Transverse colon (tissue), 4 donors: ENCODE measurements at regions not wholly inside any gene's neighbourhood (a gene's known extent, or its start where the extent isn't known, plus 50 kb on each side); places are given as distances from the start of the nearest gene placed in this dataset.

Experiments used
- DNase-seq: peaks from one replicate; pipeline ENCODE4 v3.0.0-alpha.2; 2019
- H3K27ac ChIP-seq, 4 donors: fragments of 200-600 bp; sonication (generic); 2 replicates each; pipeline ENCODE4 v1.5.1; 2016 to 2018; ENCODE audit warnings: inconsistent platforms in 4 of 4
- H3K27me3 ChIP-seq: fragments of 200-600 bp; sonication (generic); 2 replicates; pipeline ENCODE4 v1.5.1; 2017; ENCODE audit warnings: inconsistent platforms
- H3K36me3 ChIP-seq, 4 donors: fragments of 200-600 bp; sonication (generic); 2 replicates each; pipeline ENCODE4 v1.5.1; 2017 to 2019; ENCODE audit warnings: inconsistent platforms in 4 of 4
- H3K4me1 ChIP-seq, 4 donors: fragments of 200-600 bp; sonication (generic); 2 replicates each; pipeline ENCODE4 v1.5.1; 2017 to 2020; ENCODE audit warnings: inconsistent platforms in 4 of 4
- H3K4me3 ChIP-seq, 4 donors: fragments of 200-600 bp; sonication (generic); 1 replicate in 1 of 4; 2 replicates in 3 of 4; pipeline versions ENCODE4 v1.5.1 to v1.6.1; 2017 to 2019; ENCODE audit warnings: inconsistent platforms in 4 of 4
- H3K9me3 ChIP-seq, 2 donors: fragments of 200-600 bp; sonication (generic); 2 replicates each; pipeline ENCODE4 v1.5.1; 2017 to 2019; ENCODE audit warnings: inconsistent platforms in 2 of 2
- CTCF ChIP-seq, 5 experiments: fragments of 200-600 bp in 3 of 5; fragments of 450-650 bp in 2 of 5; sonication (generic) in 3 of 5; IDR thresholded peaks; 1 replicate in 2 of 5; 2 replicates in 3 of 5; pipeline ENCODE4 v1.5.1; 2016 to 2017; ENCODE audit warnings: antibody characterized with exemption in 5 of 5, inconsistent platforms in 3 of 5, mild to moderate bottlenecking in 2 of 5, moderate library complexity in 1 of 5
- EP300 ChIP-seq: sonication (generic); formaldehyde crosslinking; IDR thresholded peaks from one replicate; pipeline ENCODE4 v1.6.1; 2017; ENCODE audit warnings: antibody characterized with exemption, low read depth
- POLR2A ChIP-seq: fragments of 450-650 bp; IDR thresholded peaks from one replicate; pipeline ENCODE4 v1.6.1; 2016; ENCODE audit warnings: antibody characterized with exemption, mild to moderate bottlenecking, moderate library complexity
- POLR2AphosphoS5 ChIP-seq, 3 donors: sonication (generic); formaldehyde crosslinking; IDR thresholded peaks; one replicate each; pipeline ENCODE4 v1.6.1; 2016; ENCODE audit warnings: antibody characterized with exemption in 3 of 3
- WGBS, 2 donors: methylation state at CpG; one replicate each; pipeline ENCODE4 v1.1.5; 2018; ENCODE audit warnings: low coverage in 1 of 2; 5-methylcytosine and 5-hydroxymethylcytosine counted together
- in situ Hi-C, 4 donors: fragments of 200-750 bp; cut with MboI; loops; one replicate each; pipeline versions ENCODE4 v1.15.0 to v1.15.1; 2017; ENCODE audit warnings: low sequenced_read_pairs in 3 of 4, low pct_ligation_motif_present in 1 of 4, low pct_unique_long_range_greater_than_20kb in 1 of 4
- intact Hi-C: fragments of 100-400 bp; cut with DNase I; formaldehyde crosslinking; loops from one replicate; pipeline ENCODE4 v1.15.1; 2023; ENCODE audit warnings: low total_unique reads

- 33 to 41% methylated on average over 2 of the region's 2 CpGs for WGBS, 2 donors
- Histone ChIP-seq H3K27ac (no peak overlapping the region), H3K27me3 (no peaks in the 10 kb centered on the region), H3K9me3 (no peaks in the 10 kb centered on the region), H3K4me3 (no peak overlapping the region), H3K4me1 (no peaks in the 10 kb centered on the region), H3K36me3 (no peaks in the 10 kb centered on the region)
- in situ Hi-C loops (no loop called here), intact Hi-C loops (no loop called here)
- no peak for DNase-seq
- TF ChIP-seq POLR2AphosphoS5 (IDR thresholded peaks at IDR 0.05) (no peak), CTCF (IDR thresholded peaks at IDR 0.05) (no peak)
Observed at GRCh38 chr4:33184657-33185290, 2464.6 kb downstream of the PCDH7 start.

- Histone ChIP-seq H3K4me3 (no peak overlapping the region), H3K27me3 (no peaks in the 10 kb centered on the region), H3K9me3 (no peaks in the 10 kb centered on the region), H3K27ac (no peak overlapping the region), H3K36me3 (no peaks in the 10 kb centered on the region), H3K4me1 (no peaks in the 10 kb centered on the region)
- DNase-seq: no peak
- intact Hi-C loops: no loop called here
- TF ChIP-seq EP300 (no peak), POLR2A (no peak), POLR2AphosphoS5 (IDR thresholded peaks at IDR 0.05) (no peak), CTCF (IDR thresholded peaks at IDR 0.05) (no peak)
- in situ Hi-C loops: no loop called here
Observed at GRCh38 chr4:33187035-33187434, 2466.9 kb downstream of the PCDH7 start.

DNA sequence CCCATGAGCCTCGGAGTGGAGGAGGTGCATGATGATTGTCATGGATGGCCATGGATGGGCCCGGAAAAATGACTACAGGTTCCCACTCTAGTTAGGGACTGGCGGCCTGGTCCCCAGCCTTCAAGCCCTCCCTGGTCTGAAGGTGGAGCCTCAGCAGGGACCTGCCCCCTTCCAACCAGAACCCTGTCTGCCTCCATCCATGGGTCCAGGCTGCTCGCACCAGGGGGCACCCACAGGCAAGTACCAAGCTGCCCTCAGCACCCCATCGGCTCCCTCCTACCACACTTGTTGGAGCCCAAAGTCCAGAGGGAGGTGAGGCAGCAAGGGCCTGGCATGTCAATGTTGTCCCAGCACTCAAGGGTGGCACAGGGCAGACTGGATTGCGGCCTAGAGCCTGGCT lies 2468.6 kb downstream of the PCDH7 start:
- TF ChIP-seq EP300: no peak
- no peak for TF ChIP-seq CTCF (IDR thresholded peaks at IDR 0.05)
- no peak for TF ChIP-seq POLR2A
- no peak for TF ChIP-seq POLR2AphosphoS5 (IDR thresholded peaks at IDR 0.05)
- Histone ChIP-seq H3K4me3 (no peak overlapping the region), H3K27me3 (no peaks in the 10 kb centered on the region), H3K27ac (no peak overlapping the region), H3K4me1 (no peaks in the 10 kb centered on the region), H3K36me3 (no peaks in the 10 kb centered on the region), H3K9me3 (no peaks in the 10 kb centered on the region)
- no peak for DNase-seq
- 82% methylated on average over 6 of the region's 6 CpGs; no CpG with 5 or more reads in 1 of the 2 donors for WGBS, 2 donors
- intact Hi-C loops: no loop called here
- in situ Hi-C loops: no loop called here

DNA sequence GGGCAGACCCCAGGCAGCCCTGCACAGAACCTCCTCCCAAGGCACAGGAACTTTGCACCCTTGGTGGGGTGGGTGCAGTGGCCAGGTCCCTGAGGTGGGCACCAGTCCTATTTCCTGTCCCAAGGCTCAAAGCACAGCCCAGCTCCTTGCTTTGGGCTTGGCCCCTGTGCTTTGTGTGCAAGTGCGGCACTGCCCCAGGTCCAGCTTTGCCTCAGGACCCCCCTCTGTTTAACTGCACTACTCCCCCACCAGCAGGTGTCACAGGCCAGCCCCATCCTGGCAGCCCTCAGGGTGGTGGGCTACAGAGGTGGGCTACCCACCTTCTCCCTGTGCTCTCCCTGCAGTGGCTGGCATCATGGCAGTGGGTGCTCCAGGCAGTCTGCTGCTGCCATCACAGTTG lies 2469.0 kb downstream of the PCDH7 start:
- H3K27me3 ChIP-seq: no peaks in the 10 kb centered on the region
- no peak for TF ChIP-seq CTCF (IDR thresholded peaks at IDR 0.05)
- no peak for TF ChIP-seq POLR2A
- no peak for TF ChIP-seq EP300
- TF ChIP-seq POLR2AphosphoS5 (IDR thresholded peaks at IDR 0.05): no peak
- no peak overlapping the region for H3K4me3 ChIP-seq
- in situ Hi-C loops (no loop called here), intact Hi-C loops (no loop called here)
- no peaks in the 10 kb centered on the region for H3K4me1 ChIP-seq
- no peaks in the 10 kb centered on the region for H3K9me3 ChIP-seq
- no peaks in the 10 kb centered on the region for H3K36me3 ChIP-seq
- 100% methylated on average over 1 of the region's 1 CpG; no CpG with 5 or more reads in 1 of the 2 donors for WGBS, 2 donors
- DNase-seq: no peak
- no peak overlapping the region for H3K27ac ChIP-seq
